GM18511 (cell line): ENCODE measurements at regions not wholly inside any gene's neighbourhood (a gene's known extent, or its start where the extent isn't known, plus 50 kb on each side); places are given as distances from the start of the nearest gene placed in this dataset.
"Not testable (repeated sequence)": the region's sequence is repeated elsewhere in the genome, so short reads cannot be mapped to it uniquely, and the experiment has no call there.

ENCODE experiments used
- ATAC-seq: cut with Tn5 transposase; IDR thresholded peaks from one replicate; pipeline ENCODE4 v1.9.1; 2021; ENCODE audit warnings: mild to moderate bottlenecking, moderate library complexity; ENCODE audit not compliant: unreplicated experiment

DNA sequence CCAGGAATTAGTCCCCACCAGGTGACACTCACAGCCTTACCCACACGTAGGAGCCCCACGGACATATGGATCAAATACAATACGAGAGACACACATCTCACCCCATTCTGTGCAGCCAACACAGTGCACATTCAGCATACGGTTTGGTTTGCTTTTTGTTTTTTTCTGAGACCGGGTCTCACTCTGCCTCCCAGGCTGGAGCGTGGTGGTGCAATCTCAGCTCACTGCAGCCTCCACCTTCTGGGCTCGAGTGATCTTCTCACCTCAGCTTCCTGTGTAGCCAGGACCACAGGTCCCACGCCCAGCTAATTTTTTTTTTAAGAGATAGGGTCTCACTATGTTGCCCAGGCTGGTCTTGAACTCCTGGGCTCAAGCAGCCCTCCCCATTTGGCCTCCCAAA is 102.8 kb downstream of the POTEB start:
- not testable (repeated sequence) for ATAC-seq

GRCh38 chr15:21766524-21766923 is 111.0 kb downstream of the POTEB start:
- ATAC-seq = not testable (repeated sequence)

DNA sequence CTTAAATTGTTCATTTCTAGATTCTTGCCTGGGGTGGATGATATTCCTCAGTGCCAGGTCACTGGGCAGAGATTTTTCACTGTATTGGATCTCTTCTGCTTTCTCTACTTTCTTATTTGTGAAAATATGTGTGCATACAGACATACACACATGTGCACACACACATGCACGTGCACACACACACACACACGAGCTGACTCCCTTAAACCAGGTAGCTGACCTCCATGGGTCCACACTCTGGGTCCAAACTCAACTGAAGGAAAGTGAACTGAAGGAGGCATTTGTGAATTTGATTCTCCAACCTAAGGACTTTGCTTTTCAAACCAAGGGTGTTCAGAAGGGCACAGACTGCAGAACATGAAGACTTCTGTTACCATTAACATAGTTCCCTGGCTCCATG is 113.8 kb downstream of the POTEB start:
- not testable (repeated sequence) for ATAC-seq

- not testable (repeated sequence) for ATAC-seq
These were observed 117.1 kb downstream of the POTEB start for GRCh38 chr15:21760250-21761023.

GRCh38 chr15:21759401-21760165 is 118.0 kb downstream of the POTEB start:
- not testable (repeated sequence) for ATAC-seq

DNA sequence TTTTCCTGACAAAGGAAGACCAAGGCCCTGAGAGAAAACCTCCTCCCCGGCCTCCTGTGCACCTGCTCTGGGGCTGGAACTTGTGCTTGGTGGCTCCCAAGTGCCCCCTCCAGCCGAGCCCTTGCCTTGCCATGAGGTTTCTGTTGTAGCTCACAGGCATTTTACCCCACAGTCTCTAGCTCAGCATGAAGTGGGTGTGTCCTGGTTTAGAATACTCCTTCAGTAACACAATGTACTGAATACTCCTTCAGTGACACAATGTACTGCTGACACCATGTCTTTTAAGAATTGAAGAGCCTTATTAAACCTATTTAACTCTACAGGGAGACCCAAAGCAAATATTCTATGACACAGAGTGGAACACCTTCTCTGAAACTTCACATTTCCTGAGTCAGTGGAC is 123.7 kb downstream of the POTEB start:
- ATAC-seq = not testable (repeated sequence)

GRCh38 chr15:21752124-21752957 is 125.2 kb downstream of the POTEB start:
- ATAC-seq = not testable (repeated sequence)

GRCh38 chr15:21749173-21749572 is 128.4 kb downstream of the POTEB start:
- ATAC-seq = not testable (repeated sequence)

- ATAC-seq = not testable (repeated sequence)
These were observed 133.2 kb downstream of the POTEB start for GRCh38 chr15:21744245-21744915.

DNA sequence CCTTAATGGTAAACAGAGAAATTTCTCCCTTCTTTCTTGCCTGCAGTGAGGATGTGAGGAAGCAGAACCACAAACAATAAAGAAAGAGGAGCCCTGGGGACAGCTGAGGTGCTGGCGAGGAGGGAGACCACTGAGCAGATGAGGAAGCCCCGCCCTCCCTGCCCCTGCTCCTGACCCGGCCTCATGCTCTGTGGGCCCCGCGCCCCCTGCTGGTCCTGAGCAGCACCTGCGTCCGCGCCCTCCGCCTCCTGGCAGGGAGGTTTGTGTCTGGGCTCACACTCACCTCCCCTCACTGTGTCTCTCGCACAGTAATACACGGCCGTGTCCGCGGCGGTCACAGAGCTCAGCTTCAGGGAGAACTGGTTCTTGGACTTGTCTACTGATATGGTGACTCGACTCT is 135.5 kb downstream of the POTEB start:
- peak; percentile 81 for ATAC-seq

- ATAC-seq = not testable (repeated sequence)
These were observed 139.5 kb downstream of the POTEB start for GRCh38 chr15:21738003-21738402.

GRCh38 chr15:21736443-21736842 is 141.1 kb downstream of the POTEB start:
- ATAC-seq = not testable (repeated sequence)

DNA sequence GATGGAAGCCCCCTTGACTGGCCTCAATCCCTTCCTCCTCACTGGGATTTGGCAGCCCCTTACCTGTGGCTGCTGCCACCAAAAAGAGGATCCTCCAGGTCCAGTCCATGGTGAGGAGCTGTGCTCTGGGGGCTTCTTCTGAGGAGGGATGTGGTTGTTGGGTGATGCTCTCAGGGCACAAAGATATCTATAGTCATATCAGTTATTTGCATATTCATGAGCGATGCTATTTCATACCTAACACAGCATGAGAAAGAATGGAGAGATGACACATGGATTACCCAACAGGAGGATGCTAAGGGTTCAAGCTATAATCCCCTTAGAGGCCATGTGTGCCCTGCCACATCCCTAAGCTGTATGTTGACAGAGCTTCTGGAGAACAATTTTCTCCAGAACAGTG is 141.7 kb downstream of the POTEB start:
- ATAC-seq = not testable (repeated sequence)

GRCh38 chr15:21735368-21735767 is 142.2 kb downstream of the POTEB start:
- not testable (repeated sequence) for ATAC-seq

DNA sequence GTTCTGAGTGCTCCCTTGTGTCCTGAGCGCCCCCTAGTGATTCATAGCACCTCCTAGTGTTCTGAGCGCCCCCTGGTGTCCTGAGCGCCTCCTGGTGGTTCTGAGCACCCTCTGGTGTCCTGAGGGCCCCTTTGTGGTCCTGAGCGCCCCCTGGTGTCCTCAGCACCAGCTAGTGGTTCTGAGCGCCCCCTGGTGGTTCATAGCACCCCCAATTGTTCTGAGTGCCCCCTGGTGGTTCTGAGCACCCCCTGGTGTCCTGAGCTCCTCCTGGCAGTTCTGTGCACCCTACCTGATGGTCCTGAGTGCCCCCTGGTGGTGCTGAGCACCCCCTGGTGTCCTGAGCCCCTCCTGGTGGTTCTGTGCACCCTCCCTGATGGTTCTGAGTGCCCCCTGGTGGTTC is 146.0 kb downstream of the POTEB start:
- peak; percentile 59 for ATAC-seq

GRCh38 chr15:21730427-21731405 is 146.8 kb downstream of the POTEB start:
- ATAC-seq = peak; percentile 72

DNA sequence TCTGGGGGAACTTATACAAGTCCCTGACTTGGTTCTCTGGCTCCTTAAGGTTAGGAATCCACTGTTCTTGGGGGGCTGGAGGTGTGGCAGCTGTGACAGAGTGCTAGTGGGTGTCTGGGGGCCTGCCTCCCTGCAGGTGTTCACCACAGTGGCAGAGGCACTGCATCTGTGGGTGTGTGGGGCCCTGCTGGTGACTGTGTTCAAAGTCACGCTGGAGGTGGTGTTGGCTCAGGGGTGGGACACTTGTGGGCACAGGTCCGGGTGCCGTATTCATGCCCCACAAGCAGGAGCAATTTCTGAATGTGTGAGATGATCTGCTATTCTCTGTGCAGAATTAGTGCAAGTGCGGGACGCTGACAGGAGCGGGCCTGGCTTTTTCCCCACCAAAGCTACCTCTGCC is 152.5 kb downstream of the POTEB start:
- ATAC-seq = not testable (repeated sequence)

- not testable (repeated sequence) for ATAC-seq
These were observed 156.4 kb downstream of the POTEB start for GRCh38 chr15:21721115-21721514.

DNA sequence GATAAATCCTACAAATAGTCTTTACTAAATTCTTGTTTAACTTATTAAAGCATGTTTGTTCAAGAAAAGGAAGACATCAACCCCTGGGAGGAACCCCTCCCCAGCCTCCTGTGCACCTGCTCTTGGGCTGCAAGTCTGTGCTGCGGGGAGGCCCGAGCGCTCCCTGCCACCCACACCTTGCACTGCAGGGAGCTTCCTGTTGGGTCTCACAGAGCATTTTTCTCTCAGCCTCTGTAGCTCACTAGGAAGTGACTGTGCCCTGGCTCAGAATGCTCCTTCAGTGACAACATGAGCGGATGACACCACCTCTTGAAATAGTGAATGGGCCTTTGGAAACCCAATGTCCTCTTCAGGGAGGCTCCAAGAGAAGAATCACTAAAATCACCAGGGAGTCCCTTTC is 158.8 kb downstream of the POTEB start:
- peak; percentile 75 for ATAC-seq
